Activated CD4-positive, CD25-positive, alpha-beta regulatory T cell treated with anti-CD3 and anti-CD28 coated beads, Interleukin-2, amount 50 U/mL, for 72 hours (primary cell): ENCODE measurements at regions not wholly inside any gene's neighbourhood (a gene's known extent, or its start where the extent isn't known, plus 50 kb on each side); places are given as distances from the start of the nearest gene placed in this dataset.

ENCODE experiments used
- DNase-seq: peaks from one replicate; pipeline ENCODE4 v3.0.0; 2021

DNA sequence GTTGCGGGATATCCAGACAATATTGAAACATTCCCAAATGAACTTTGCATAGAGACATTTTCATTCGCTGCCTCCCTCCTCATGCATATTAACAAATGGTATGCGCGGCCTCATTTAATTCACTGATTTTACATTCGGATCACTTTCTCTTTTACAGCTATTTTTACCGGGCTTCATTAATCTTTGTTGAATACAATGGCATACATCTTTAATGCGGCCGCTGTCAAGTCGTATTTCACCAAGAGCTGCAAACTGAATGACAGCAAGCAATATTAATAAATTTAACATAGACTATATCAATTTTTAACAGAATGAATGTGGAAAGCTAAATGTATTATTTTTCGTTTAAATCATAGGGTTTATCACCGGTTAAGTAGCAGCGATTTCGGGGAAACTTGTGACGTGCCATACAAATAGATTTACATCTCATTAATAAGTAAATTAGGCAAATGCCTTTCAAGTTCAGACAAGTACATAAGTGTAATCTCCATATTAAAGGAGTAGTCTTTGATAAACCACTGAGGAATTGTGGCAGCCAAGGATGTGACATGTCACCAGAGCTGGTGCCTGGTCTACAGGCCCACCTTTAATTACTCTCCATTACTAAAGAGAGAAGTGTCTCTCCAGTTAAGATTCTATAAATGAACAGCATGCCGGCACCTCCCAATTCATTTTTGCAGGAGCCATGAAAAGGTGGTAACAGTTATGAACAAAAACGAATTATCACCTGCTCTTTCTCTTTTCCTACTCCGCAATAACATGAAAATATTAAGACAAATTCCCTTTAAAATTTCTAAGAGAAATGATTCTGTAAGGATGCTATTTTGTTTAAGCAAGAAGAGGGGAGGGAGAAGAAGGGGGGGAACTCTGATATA, 568.9 kb upstream of the MKI67 start:
- DNase-seq = no peak

DNA sequence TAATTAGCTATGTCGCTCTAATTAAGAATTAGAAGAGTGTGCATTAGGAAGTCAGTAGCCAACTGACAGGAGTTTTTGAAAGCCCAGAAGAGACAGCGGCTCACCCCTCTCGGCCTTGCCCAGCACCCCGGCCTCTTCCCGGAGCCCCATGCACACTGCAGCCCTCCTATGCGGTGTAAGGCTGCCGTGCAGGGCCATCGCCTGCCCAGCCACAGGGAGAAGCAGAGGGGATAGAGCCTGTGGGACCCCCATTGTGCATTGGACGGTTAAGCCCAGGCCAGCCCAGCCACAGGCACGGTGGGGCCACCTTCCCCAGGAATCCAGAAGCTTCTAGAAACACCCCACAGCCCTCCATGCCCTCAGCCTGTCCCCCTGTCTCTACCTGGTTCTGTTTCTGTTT, 569.7 kb upstream of the MKI67 start:
- DNase-seq = no peak

GRCh38 chr10:128697437-128697836, 571.2 kb upstream of the MKI67 start:
- no peak for DNase-seq

DNA sequence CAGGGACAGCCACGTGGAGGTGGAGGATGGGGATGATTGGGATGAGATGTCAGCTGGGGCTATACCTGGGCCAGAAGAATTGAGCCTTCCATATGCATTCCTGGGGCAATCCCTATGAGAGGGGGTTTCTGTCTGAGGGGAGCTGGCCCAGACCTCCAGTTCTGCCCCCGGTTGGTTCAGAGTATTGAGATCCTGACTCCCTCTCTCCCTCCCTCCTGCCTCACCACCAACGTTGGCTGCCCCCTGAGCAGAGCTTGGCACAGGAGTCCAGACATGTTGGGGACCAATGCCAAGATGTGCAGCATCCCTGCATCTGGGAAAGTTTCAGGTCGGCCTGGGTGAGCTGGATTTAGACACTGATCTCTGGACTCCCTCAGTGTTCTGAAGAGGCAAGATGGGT, 575.2 kb upstream of the MKI67 start:
- no peak for DNase-seq

DNA sequence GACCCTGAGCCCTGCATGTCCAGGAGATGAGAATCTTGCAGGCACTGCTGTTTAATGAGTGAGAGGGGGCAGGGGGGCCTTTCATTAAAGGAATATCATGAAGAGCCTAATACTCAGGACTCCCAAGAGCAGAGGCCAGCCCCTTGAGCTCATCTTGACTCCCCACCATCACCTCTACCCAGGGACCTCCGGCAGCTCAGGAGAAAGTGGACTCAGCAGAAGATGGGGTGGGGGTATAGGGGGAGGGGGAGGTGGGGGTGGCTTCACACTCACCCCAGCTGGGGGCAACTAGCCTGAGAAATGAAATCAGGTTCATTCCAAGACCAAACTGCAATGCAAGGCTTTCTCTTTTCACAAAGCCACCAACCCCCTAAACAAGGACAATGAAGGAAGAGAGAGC, 575.6 kb upstream of the MKI67 start:
- no peak for DNase-seq

GRCh38 chr10:128704716-128705115, 578.5 kb upstream of the MKI67 start:
- no peak for DNase-seq

DNA sequence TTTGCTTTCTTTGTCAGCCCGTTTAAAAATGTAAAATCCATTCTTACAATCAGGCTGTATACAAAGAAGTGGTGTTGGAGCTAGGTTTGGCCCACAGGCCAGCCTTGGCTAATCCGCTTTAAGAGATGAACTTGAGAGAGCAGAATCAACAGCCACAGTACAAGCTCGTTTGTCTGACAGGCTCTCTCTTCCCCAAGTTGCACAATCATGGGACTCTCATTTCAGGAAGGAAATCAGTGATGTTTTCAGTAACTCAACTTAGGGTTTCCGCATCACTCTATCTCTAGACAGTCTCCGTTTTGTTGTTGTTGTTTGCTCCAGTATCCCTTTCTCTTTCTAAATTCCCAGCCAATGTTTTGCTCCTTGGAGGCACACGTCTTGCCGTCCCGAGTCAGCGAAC, 582.0 kb upstream of the MKI67 start:
- DNase-seq = no peak

DNA sequence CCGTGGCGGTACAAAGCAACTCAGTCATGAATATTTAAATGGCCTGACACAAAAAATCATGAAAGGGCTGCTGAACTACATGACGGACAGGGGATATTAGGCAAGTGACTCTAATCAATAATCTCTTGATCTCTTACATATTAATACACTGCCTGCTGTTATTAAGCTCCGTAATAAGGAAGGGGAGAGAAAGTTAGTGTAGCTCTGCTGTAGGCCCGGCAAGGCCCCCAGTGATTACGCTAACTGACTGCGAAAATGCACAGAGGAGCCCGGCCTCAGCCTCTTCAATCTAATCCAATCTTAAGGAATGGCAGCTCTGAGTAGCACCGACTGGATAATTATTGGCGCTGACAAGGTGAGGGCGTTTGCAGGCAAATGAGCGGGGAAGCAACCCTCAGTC, 583.5 kb upstream of the MKI67 start:
- no peak for DNase-seq

GRCh38 chr10:128710098-128710797, 584.0 kb upstream of the MKI67 start:
- DNase-seq = no peak

DNA sequence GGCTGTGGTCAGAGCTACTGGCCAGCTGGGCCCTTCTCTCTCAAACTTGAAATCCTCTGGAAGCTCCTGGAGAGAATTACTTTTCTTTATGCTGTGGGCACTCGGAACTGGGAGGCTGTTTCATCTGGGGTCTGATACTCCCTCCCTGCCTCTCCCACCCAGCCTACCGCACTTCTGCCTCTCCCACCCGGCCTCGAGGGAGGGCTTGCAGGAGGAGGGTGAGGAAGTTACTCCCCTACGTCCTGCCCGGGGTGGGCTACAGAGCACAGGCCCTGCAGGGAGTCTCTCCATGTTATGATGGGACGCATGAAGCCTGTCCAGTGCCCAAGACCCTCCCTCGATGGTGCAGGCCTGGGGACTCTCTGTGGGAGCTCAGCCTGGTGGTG, 584.6 kb upstream of the MKI67 start:
- no peak for DNase-seq

- no peak for DNase-seq
These were observed 585.6 kb upstream of the MKI67 start for GRCh38 chr10:128711806-128712205.

DNA sequence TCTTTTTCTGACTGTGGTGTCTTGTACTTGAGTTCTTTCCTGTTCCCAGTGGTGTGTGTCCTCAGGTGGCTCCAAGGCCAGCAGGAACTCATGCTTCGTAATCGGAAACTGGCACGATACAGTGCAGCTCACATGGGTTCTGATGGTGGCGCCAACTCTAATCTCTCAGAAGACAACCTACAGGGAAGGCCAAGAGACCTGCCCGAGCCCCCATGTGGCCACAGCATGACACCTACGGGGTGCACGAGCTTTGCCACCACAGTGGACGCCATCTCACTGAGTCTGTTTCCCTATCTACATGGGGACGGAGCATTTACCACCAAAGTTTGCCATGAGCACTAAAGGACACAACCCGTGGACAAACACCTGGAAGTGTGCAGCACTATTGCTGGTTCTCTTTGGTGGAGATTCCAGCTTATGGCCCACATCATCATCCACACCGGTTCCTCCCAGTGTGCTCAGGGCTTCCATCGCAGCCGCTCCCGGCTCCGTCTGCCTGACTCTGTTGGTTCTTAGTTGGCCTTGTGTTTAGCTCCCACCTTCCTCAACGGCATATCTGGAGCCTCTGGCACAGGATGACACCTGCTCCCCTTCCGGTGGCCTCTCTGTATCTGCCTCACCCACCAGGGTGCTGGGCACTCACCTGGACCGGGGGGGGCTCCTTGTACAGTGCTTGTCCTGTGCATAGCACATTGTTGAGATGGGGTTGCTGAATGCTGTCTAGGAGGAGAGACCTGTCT, 586.6 kb upstream of the MKI67 start:
- no peak for DNase-seq

- DNase-seq = no peak
These were observed 587.2 kb upstream of the MKI67 start for GRCh38 chr10:128713471-128713870.

GRCh38 chr10:128713874-128714570, 587.8 kb upstream of the MKI67 start:
- DNase-seq = no peak

- DNase-seq = no peak
These were observed 588.6 kb upstream of the MKI67 start for GRCh38 chr10:128714644-128715415.

- DNase-seq = no peak
These were observed 590.0 kb upstream of the MKI67 start for GRCh38 chr10:128716181-128716580.

DNA sequence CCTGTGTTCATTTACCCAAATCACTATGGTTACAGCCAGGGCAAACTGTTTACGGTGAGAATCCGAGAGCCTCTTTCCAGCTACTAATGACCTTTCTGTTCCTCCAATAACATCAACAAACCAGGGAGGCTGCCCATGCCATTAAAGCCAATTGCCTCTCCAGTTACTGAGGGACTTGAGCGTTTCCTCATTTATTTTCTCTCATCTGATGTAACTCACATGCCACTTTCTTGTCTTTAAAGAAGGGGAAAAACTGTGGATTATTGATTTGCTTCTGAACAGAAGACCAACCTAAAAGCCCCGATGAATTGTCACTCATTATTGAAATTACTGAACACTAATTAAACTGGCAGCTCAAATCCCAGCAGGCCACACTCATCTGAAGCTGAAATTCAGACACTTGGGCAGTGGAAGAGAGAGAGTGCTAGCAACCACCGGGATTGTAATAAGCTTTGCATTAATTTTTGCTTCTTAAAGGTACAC, 595.8 kb upstream of the MKI67 start:
- no peak for DNase-seq

DNA sequence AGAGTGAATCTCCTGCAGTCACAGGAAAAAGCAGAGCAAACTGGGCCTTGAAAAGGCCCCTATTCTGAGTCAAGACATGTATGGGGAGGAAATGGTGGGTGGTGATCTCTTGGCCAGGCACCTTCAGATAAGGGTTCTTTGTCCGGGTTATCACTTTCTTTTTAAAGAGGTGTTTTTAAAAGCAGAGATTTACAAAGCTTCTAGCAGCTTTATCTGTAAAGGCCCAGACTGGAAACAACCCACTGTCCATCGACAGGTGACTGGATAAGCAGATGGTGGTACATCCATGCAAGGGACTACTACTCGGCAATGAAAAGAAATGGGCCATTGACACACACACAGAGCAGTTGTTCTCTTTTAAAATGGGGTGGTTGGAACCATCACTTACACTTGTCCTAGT, 596.7 kb upstream of the MKI67 start:
- DNase-seq = no peak

- DNase-seq = no peak
These were observed 597.5 kb upstream of the MKI67 start for GRCh38 chr10:128723631-128724205.

DNA sequence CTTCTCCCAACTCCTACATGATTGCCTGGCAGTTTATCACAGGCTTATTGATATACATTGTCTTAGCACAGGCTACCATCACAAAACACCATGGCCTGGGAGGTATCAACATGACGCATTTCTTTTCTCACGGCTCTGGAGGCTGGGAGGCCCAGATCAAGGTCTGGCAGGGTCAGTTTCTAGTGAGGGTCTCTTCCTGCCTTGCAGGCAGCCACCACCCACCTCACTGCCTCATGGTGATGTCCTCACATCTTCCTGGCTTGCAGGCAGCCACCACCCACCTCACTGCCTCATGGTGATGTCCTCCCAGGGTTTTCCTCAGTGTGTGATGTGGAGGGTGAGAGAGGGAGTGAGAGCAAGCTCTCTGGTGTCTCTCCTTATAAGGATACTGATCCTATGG, 599.3 kb upstream of the MKI67 start:
- no peak for DNase-seq

GRCh38 chr10:128727114-128727513, 600.9 kb upstream of the MKI67 start:
- no peak for DNase-seq

DNA sequence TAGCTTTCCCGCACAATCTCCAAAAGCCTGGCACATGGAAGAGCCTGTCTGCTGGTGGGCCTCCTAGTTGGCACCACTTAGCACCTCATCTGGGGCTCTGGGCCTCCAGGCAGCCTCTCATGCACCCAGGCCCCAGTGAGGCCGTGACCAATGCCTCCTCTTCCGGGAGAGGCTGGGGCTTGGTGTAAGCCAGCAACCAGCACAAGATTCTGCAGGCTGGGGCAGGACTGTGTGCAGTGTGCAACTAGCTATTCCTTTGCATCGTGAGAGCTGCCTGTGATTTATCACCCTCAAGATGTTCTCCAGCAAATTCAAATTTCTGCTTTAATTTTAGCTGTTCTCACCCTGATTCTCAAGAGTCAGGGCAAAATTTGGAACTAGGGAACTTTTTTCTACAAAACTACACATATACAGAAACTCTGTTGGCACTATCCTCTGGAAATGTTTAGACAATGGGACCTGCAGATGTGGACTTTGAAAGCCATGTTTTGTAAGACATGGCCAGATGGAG, 603.7 kb upstream of the MKI67 start:
- DNase-seq = no peak
